ENCODE measurements at regions not wholly inside any gene's neighbourhood (a gene's known extent, or its start where the extent isn't known, plus 50 kb on each side); places are given as distances from the start of the nearest gene placed in this dataset.

DNA sequence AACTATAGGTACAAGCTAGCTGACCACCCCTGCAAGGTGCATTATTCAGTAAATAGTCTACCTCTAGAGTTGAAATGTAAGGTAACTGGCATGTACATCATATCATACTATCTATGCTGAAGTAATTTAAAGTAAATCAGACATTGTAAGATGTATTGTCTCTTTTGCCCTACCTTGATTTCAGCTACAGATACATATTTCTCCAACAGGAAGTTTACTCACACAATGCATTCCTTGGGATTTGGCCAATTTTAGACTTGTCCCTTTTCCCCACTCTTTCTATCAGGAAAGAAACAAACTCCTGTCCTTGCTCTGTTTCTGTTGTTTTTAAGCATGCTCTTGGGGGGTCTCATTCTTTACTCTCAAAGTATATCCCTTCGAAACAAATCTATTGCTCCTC lies 58.5 kb upstream of the TSLP start:
- 37 to 40% methylated on average over 1 of the region's 1 CpG for WGBS, 2 donors
- TF ChIP-seq POLR2A (IDR thresholded peaks at IDR 0.05): no peak
- TF ChIP-seq, protein P1, sequence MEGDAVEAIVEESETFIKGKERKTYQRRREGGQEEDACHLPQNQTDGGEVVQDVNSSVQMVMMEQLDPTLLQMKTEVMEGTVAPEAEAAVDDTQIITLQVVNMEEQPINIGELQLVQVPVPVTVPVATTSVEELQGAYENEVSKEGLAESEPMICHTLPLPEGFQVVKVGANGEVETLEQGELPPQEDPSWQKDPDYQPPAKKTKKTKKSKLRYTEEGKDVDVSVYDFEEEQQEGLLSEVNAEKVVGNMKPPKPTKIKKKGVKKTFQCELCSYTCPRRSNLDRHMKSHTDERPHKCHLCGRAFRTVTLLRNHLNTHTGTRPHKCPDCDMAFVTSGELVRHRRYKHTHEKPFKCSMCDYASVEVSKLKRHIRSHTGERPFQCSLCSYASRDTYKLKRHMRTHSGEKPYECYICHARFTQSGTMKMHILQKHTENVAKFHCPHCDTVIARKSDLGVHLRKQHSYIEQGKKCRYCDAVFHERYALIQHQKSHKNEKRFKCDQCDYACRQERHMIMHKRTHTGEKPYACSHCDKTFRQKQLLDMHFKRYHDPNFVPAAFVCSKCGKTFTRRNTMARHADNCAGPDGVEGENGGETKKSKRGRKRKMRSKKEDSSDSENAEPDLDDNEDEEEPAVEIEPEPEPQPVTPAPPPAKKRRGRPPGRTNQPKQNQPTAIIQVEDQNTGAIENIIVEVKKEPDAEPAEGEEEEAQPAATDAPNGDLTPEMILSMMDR (IDR thresholded peaks at IDR 0.05): no peak
- ATAC-seq (no peak), DNase-seq (no peak)
- Histone ChIP-seq H3K27me3 (no peaks in the 10 kb centered on the region), H3K27ac (no peak overlapping the region), H3K4me3 (no peak overlapping the region), H3K36me3 (replicated peaks in 1 of 2; ENCODE audit: insufficient read depth in 1 of 2, low read depth in 2 of 2) (no peaks in the 10 kb centered on the region), H3K9me3 (no peaks in the 10 kb centered on the region), H3K4me1 (no peaks in the 10 kb centered on the region)
- intact Hi-C loops (cut with DNase I): no loop called here

DNA sequence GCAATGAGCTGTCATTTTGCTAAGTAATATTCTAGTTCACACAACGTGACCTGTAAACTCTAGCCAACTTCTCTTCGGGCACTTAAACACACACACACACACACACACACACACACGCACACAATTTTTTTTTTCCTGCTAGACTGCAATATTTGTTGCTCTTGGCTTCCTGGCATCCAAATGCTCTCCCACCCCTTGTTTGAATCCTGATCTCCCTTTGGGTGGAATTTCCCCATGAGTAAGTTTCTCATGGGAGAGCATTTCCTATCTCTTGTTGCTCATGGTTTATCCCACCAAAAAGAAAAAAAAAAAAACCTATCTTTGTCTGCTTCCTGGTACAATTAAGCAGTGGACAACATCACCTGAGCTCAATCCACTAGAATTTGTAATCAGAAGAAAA lies 54.7 kb upstream of the TSLP start:
- 46 to 59% methylated on average over 3 of the region's 3 CpGs for WGBS, 2 donors
- intact Hi-C loops (cut with DNase I): no loop called here

DNA sequence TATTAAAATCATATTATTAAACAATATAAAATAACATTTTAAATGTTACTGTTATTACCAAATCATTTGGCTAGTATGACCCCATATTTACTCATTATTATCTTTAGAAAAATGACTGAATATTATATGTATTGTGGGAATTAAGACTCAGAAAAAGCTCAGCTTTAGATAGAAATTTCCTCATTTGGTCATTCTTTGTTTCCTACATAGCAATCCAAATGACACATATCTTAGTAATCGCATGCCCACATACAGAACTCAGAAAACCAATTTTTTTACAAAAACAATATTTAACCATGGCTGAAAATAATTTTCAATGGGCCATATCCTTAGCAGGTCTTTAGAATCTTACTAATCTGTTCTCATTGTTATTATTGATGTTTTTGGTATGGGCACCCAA lies 53.8 kb upstream of the TSLP start:
- no peak for TF ChIP-seq POLR2A (IDR thresholded peaks at IDR 0.05)
- TF ChIP-seq, protein P1 (IDR thresholded peaks at IDR 0.05): no peak
- DNase-seq (no peak), ATAC-seq (no peak)
- Histone ChIP-seq H3K4me3 (no peak overlapping the region), H3K4me1 (no peaks in the 10 kb centered on the region), H3K27ac (no peak overlapping the region), H3K36me3 (replicated peaks in 1 of 2; ENCODE audit: insufficient read depth in 1 of 2, low read depth in 2 of 2) (no peaks in the 10 kb centered on the region), H3K9me3 (no peaks in the 10 kb centered on the region), H3K27me3 (no peaks in the 10 kb centered on the region)
- intact Hi-C loops (cut with DNase I): no loop called here
- WGBS, 2 donors: 79 to 85% methylated on average over 1 of the region's 1 CpG

More for the DNA sequence above, 54.7 kb upstream of the TSLP start:
- Histone ChIP-seq H3K27ac (no peak overlapping the region), H3K4me3 (no peak overlapping the region), H3K36me3 (replicated peaks in 1 of 2; ENCODE audit: insufficient read depth in 1 of 2, low read depth in 2 of 2) (no peaks in the 10 kb centered on the region), H3K4me1 (no peaks in the 10 kb centered on the region), H3K9me3 (no peaks in the 10 kb centered on the region), H3K27me3 (no peaks in the 10 kb centered on the region)
- ATAC-seq: no peak
- no peak for TF ChIP-seq POLR2A (IDR thresholded peaks at IDR 0.05)
- TF ChIP-seq, protein P1 (IDR thresholded peaks at IDR 0.05): no peak
- DNase-seq: no peak
